ENCODE measurements at regions not wholly inside any gene's neighbourhood (a gene's known extent, or its start where the extent isn't known, plus 50 kb on each side); places are given as distances from the start of the nearest gene placed in this dataset.

GRCh38 chr14:32014498-32014897 is 62.6 kb upstream of the ARHGAP5 start:
- ATAC-seq (no peak), DNase-seq (no peak)
- no peaks in the 10 kb centered on the region for H3K9me3 Mint-ChIP-seq
- H3K4me3 Mint-ChIP-seq = no peak overlapping the region
- H3K4me1 Mint-ChIP-seq = no peaks in the 10 kb centered on the region
- H3K27ac Mint-ChIP-seq = no peak overlapping the region
- peaks cover 16% of the 10 kb centered on the region for H3K27me3 Mint-ChIP-seq

- Mint-ChIP-seq H3K9me3 (no peaks in the 10 kb centered on the region), H3K27me3 (peaks cover 16% of the 10 kb centered on the region), H3K4me1 (no peaks in the 10 kb centered on the region), H3K27ac (no peak overlapping the region), H3K4me3 (no peak overlapping the region)
- no peak for DNase-seq
- no peak for ATAC-seq
Measured at GRCh38 chr14:32015166-32015565, 61.9 kb upstream of the ARHGAP5 start.

DNA sequence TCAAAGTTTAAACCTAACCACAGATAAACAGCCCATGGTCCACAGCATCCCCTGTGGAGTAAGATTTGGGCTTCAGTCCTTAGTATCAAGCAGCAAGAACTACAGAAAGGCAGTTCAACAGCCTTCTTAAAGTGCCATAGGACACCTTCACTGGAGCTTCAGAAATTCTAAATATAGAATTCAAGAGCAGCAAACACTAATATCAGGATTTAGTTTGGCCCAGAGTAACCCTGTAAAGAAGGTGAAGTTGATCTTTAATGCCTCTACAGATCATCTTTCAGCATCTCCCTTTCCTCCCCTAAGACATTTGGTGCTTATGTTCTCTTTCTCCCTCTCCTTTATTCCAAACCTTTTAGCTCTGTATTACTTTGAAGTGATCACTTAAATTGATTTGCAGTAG is 59.5 kb upstream of the ARHGAP5 start:
- Mint-ChIP-seq H3K27ac (peak overlapping the region in 1 of 2 donors; percentile 69), H3K4me1 (no peaks in the 10 kb centered on the region), H3K27me3 (peaks cover 14% of the 10 kb centered on the region), H3K9me3 (no peaks in the 10 kb centered on the region), H3K4me3 (no peak overlapping the region)
- DNase-seq (no peak), ATAC-seq (no peak)

- Mint-ChIP-seq H3K27ac (no peak overlapping the region), H3K27me3 (peaks cover 8% of the 10 kb centered on the region), H3K9me3 (no peaks in the 10 kb centered on the region), H3K4me1 (no peaks in the 10 kb centered on the region), H3K4me3 (no peak overlapping the region)
- DNase-seq (no peak), ATAC-seq (no peak)
Measured at GRCh38 chr14:32018391-32019092, 58.6 kb upstream of the ARHGAP5 start.

DNA sequence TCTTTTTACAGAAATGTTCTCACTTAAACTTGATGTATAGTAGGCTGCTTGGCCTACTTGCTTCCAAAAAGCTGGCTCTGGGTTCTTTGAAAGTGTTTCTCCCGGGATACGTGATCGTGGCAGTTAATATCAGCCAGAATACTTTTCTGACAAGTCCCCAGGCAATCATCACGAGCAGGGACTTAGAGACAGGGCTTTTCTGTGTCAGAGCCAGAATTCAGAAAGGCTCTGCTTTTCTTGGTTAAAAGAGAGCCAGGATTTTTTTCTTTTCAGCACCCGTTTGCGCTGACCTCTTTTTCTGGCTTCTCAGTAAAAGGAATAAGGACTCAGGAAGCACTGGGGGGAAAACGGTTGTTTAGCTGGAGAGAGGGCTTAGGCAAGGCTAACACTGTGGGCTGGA is 57.8 kb upstream of the ARHGAP5 start:
- peaks cover 8% of the 10 kb centered on the region for H3K27me3 Mint-ChIP-seq
- no peaks in the 10 kb centered on the region for H3K9me3 Mint-ChIP-seq
- H3K4me1 Mint-ChIP-seq = no peaks in the 10 kb centered on the region
- no peak overlapping the region for H3K27ac Mint-ChIP-seq
- ATAC-seq (no peak), DNase-seq (no peak)
- no peak overlapping the region for H3K4me3 Mint-ChIP-seq

DNA sequence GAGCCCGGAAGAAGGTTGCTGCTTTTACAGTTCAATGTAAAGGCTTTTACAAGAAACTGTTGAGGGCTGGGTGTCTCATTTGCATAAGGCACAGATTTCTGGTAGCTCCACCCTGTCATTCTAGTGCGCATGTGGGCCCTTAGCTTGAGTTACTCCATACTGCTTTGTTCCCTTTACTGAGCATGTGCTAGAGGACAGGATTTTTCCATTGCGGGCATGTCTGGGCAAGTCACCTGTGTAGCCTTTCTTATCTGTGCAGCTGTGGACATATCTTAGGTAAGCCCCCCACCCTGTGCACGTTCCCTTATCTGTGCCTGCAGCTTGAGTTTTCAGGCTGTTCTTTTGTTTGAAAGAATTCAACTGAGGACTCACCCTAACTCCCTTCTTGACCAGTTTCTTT is 56.2 kb upstream of the ARHGAP5 start:
- Mint-ChIP-seq H3K27ac (peak overlapping the region; percentile 54 to 77), H3K27me3 (peaks cover 11% of the 10 kb centered on the region), H3K4me1 (no peaks in the 10 kb centered on the region), H3K9me3 (no peaks in the 10 kb centered on the region), H3K4me3 (no peak overlapping the region)
- ATAC-seq (no peak), DNase-seq (no peak)

GRCh38 chr14:32021341-32021740 is 55.8 kb upstream of the ARHGAP5 start:
- H3K9me3 Mint-ChIP-seq = no peaks in the 10 kb centered on the region
- peaks cover 15% of the 10 kb centered on the region for H3K27me3 Mint-ChIP-seq
- peak overlapping the region; percentile 54 to 77 for H3K27ac Mint-ChIP-seq
- ATAC-seq = no peak
- no peak overlapping the region for H3K4me3 Mint-ChIP-seq
- DNase-seq = no peak
- no peaks in the 10 kb centered on the region for H3K4me1 Mint-ChIP-seq

- H3K27ac Mint-ChIP-seq = no peak overlapping the region
- H3K9me3 Mint-ChIP-seq = no peaks in the 10 kb centered on the region
- no peak for DNase-seq
Measured at GRCh38 chr14:32022525-32022924, 54.6 kb upstream of the ARHGAP5 start.

GRCh38 chr14:32022938-32023466 is 54.1 kb upstream of the ARHGAP5 start:
- ATAC-seq = no peak
- DNase-seq = no peak
- H3K27ac Mint-ChIP-seq = no peak overlapping the region
- no peaks in the 10 kb centered on the region for H3K4me1 Mint-ChIP-seq
- no peaks in the 10 kb centered on the region for H3K9me3 Mint-ChIP-seq
- H3K4me3 Mint-ChIP-seq = no peak overlapping the region
- peaks cover 15% of the 10 kb centered on the region for H3K27me3 Mint-ChIP-seq

More at GRCh38 chr14:32022525-32022924, 54.6 kb upstream of the ARHGAP5 start:
- H3K4me3 Mint-ChIP-seq = no peak overlapping the region
- H3K4me1 Mint-ChIP-seq = no peaks in the 10 kb centered on the region
- no peak for ATAC-seq
- H3K27me3 Mint-ChIP-seq = peaks cover 15% of the 10 kb centered on the region

DNA sequence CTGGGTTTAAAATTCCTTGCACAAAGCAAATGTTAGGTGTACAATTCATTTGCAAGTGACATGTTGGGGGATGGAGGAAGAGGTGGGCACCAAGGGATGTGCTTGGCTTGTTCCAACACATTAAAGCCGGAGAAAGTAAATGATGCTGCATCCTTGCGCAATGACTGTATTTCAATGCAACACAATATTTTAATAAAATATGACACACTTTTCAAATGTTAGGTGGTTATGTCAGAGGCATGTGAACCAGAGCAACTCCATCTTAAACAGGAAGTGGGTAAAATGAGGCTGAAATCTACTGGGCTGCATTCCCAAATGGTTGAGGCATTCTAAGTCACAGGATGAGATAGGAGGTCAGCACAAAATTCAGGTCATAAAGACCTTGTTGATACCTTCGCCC is 53.6 kb upstream of the ARHGAP5 start:
- H3K27me3 Mint-ChIP-seq = peaks cover 15% of the 10 kb centered on the region
- H3K27ac Mint-ChIP-seq = no peak overlapping the region
- DNase-seq = no peak
- no peaks in the 10 kb centered on the region for H3K4me1 Mint-ChIP-seq
- H3K4me3 Mint-ChIP-seq = no peak overlapping the region
- no peak for ATAC-seq
- H3K9me3 Mint-ChIP-seq = no peaks in the 10 kb centered on the region

DNA sequence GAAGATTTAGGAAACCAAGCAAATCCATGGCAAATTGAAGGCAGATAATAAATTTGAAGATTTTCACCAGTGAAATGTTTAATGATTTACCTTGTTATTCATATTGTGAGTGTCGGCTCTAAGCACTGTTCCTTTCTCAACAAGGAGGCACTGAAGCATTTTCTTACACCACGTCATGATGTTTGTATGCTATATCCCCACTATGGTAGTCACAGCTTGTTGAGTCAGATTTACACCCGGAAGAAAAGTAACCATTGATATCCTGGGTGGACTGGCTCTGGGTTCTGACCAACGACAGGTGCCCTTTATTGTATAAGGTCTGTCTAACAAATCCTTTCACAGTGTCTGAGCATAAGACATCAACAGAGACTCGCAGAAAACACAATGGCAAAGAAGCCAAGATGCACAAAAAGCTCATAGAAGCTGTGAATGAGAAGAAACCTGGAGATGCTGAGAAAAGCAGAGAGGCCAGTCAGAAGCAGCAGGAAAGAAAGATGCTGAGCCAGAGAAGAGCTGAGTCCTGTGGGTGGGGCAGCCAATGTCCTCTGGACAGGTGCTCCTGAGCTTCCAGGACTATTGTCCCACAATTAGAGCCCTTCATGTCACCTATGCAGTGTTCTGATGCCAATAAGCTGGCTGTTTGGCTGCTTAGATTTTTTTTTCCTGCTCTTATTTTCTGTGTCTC is 49.7 kb upstream of the ARHGAP5 start:
- H3K4me1 Mint-ChIP-seq = no peaks in the 10 kb centered on the region

More for the DNA sequence above, 49.7 kb upstream of the ARHGAP5 start:
- H3K27me3 Mint-ChIP-seq = peaks cover 7% of the 10 kb centered on the region
- ATAC-seq = no peak
- H3K4me3 Mint-ChIP-seq = no peak overlapping the region
- no peaks in the 10 kb centered on the region for H3K9me3 Mint-ChIP-seq
- no peak for DNase-seq
- no peak overlapping the region for H3K27ac Mint-ChIP-seq

Data from stimulated activated naive CD8-positive, alpha-beta T cell treated with anti-CD3 and anti-CD28 coated beads, Interleukin-15, amount 100 ng/mL, for 72 hours (primary cell).